HG02884 (cell line): ENCODE measurements at regions not wholly inside any gene's neighbourhood (a gene's known extent, or its start where the extent isn't known, plus 50 kb on each side); places are given as distances from the start of the nearest gene placed in this dataset.

Source experiments
- ATAC-seq: cut with Tn5 transposase; IDR thresholded peaks from one replicate; pipeline ENCODE4 v1.9.1; 2021; ENCODE audit warnings: mild to moderate bottlenecking, moderate library complexity; ENCODE audit not compliant: unreplicated experiment

GRCh38 chr5:17161662-17162061 lies 55.8 kb upstream of the BASP1 start:
- no peak for ATAC-seq

GRCh38 chr5:17163221-17163620 lies 54.2 kb upstream of the BASP1 start:
- no peak for ATAC-seq

- ATAC-seq, result no peak
These were observed 50.1 kb upstream of the BASP1 start for GRCh38 chr5:17167171-17167891.
